Mesothelial cell of epicardium (in vitro differentiated cells): ENCODE measurements at regions not wholly inside any gene's neighbourhood (a gene's known extent, or its start where the extent isn't known, plus 50 kb on each side); places are given as distances from the start of the nearest gene placed in this dataset.

Experiments
- DNase-seq, 2 experiments: peaks; one replicate each; pipeline ENCODE4 v3.0.0; 2021; ENCODE audit warnings: low spot score in 2 of 2; ENCODE audit not compliant: unreplicated experiment in 2 of 2
- H3K27ac Mint-ChIP-seq: 2 replicates; pipeline ENCODE4 v1.8.0; 2021; ENCODE audit warnings: mixed read lengths
- H3K27me3 Mint-ChIP-seq: 2 replicates; pipeline ENCODE4 v1.8.0; 2021; ENCODE audit warnings: low read depth, mixed read lengths
- H3K36me3 Mint-ChIP-seq: 2 replicates; pipeline ENCODE4 v1.8.0; 2021; ENCODE audit warnings: mixed read lengths
- H3K4me1 Mint-ChIP-seq: 2 replicates; pipeline ENCODE4 v1.8.0; 2021; ENCODE audit warnings: mixed read lengths
- H3K4me3 Mint-ChIP-seq: 2 replicates; pipeline ENCODE4 v1.8.0; 2021; ENCODE audit warnings: mild to moderate bottlenecking, moderate library complexity, mixed read lengths
- H3K9me3 Mint-ChIP-seq: 2 replicates; pipeline ENCODE4 v1.8.0; 2021; ENCODE audit warnings: mixed read lengths
- TF ChIP-seq, protein P1 (sequence below): fragments of 200-600 bp; sonication (generic); IDR thresholded peaks from one replicate; pipeline ENCODE4 v1.5.0; 2021; ENCODE audit warnings: antibody characterized with exemption; ENCODE audit not compliant: unreplicated experiment

DNA sequence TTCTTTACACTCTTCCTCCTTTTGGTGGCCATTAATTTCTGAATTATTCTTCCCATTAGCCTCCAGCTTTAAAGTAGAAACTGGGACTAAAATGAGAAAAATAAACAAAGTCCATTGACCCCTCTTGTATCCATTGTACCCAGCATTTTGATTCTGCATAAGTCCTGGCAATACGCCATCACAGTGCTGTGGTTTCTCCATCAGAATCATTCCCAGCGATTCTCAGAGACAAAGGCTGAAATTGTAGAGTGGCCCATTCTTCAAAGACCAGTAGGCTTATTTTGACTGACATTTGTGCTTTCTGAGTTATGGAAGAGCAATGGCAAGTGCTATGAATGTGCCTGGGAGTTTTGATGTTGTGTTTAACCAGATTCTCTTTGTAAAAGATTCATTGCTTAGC lies 199.3 kb upstream of the GALNT5 start:
- peaks cover 2% of the 10 kb centered on the region for H3K27me3 Mint-ChIP-seq
- no peak overlapping the region for H3K4me3 Mint-ChIP-seq
- H3K36me3 Mint-ChIP-seq: no peaks in the 10 kb centered on the region

DNA sequence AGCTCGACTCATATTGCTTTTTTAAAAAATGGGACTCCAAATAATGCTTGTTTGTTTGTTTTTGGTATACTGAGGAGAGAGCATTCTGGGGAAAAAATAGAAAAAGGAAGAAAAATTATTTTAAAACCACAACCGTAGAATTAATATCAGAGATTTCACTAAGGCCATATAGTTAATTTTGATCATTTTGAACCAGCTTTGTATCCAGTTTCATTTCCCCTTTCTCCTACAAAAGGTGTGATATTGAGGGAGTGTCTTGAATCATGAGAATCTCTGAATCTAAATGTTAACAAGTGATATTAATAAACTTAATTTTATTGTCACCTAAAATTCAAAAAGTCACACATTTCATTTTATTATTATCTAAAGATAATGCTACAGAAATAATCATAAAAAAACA lies 198.5 kb upstream of the GALNT5 start:
- H3K9me3 Mint-ChIP-seq: no peaks in the 10 kb centered on the region
- H3K27ac Mint-ChIP-seq: no peak overlapping the region
- TF ChIP-seq, protein P1, sequence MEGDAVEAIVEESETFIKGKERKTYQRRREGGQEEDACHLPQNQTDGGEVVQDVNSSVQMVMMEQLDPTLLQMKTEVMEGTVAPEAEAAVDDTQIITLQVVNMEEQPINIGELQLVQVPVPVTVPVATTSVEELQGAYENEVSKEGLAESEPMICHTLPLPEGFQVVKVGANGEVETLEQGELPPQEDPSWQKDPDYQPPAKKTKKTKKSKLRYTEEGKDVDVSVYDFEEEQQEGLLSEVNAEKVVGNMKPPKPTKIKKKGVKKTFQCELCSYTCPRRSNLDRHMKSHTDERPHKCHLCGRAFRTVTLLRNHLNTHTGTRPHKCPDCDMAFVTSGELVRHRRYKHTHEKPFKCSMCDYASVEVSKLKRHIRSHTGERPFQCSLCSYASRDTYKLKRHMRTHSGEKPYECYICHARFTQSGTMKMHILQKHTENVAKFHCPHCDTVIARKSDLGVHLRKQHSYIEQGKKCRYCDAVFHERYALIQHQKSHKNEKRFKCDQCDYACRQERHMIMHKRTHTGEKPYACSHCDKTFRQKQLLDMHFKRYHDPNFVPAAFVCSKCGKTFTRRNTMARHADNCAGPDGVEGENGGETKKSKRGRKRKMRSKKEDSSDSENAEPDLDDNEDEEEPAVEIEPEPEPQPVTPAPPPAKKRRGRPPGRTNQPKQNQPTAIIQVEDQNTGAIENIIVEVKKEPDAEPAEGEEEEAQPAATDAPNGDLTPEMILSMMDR: no peak
- peaks cover 10% of the 10 kb centered on the region for H3K4me1 Mint-ChIP-seq
- no peak overlapping the region for H3K4me3 Mint-ChIP-seq
- no peak for DNase-seq
- no peaks in the 10 kb centered on the region for H3K36me3 Mint-ChIP-seq
- peaks cover 5% of the 10 kb centered on the region for H3K27me3 Mint-ChIP-seq

More for the DNA sequence above, 199.3 kb upstream of the GALNT5 start:
- Mint-ChIP-seq H3K4me1 (peaks cover 10% of the 10 kb centered on the region), H3K9me3 (no peaks in the 10 kb centered on the region), H3K27ac (no peak overlapping the region)
- DNase-seq: no peak
- TF ChIP-seq, protein P1: no peak

DNA sequence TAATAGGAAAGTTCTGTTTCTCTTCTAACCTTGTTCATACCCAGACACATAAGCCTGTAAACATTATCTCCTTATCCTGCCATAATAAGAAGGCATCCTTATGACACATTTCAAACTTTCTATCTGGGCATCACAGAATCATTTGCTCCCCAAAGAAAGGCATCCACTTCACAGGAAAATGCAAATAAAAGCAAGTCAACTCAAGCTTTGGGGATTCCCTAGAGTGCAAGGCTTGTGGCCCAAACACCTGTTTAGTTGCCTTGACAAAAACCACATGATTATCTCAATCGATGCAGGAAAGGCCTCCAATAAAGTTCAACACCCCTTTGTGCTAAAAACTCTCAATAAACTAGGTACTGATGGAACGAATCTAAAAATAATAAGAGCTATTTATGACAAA lies 195.7 kb upstream of the GALNT5 start:
- Mint-ChIP-seq H3K27ac (no peak overlapping the region), H3K27me3 (peaks cover 8% of the 10 kb centered on the region), H3K4me3 (no peak overlapping the region)

DNA sequence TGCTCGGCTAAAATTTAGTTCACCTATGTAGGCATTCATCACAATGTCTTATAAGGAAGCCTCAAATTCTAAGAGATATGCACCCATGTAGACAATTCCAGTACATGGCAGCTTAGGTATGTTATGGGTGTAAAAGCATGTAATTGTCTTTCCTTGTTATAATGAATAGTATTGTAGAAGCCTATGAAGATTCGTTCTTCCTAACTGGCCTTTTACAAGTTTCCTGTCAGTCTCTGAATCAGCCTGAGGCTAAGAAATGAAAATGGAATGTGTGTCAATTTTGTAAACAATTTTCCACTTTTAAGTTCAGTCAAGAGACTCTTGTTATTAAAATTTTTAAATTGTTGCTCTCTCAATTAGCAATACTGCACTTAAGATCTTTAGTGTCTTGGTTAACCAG lies 189.9 kb upstream of the GALNT5 start:
- Mint-ChIP-seq H3K4me1 (no peaks in the 10 kb centered on the region), H3K9me3 (peaks cover 21% of the 10 kb centered on the region), H3K36me3 (no peaks in the 10 kb centered on the region), H3K4me3 (no peak overlapping the region), H3K27me3 (peaks cover 9% of the 10 kb centered on the region), H3K27ac (no peak overlapping the region)
- TF ChIP-seq, protein P1: no peak
- no peak for DNase-seq

More for the DNA sequence above, 195.7 kb upstream of the GALNT5 start:
- TF ChIP-seq, protein P1: no peak
- Mint-ChIP-seq H3K9me3 (no peaks in the 10 kb centered on the region), H3K36me3 (no peaks in the 10 kb centered on the region), H3K4me1 (no peaks in the 10 kb centered on the region)
- no peak for DNase-seq

DNA sequence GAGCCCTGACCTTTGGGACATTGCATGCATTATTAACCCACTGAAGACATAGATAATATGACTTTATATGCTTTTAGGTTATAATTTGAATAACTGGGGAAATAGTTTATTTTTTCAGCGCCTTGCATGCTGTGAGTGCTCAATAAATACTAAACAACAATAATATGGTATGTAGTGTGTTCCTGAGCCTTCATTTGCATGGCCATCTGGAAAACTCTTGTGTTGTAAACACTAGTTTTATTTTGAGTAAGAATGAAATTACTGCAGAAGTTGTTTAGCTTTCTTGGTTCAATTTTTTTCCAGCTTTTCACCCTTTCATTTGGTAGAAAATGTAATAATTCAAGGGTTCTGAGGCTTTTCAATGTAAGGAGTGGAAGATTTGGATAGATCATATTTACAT lies 189.3 kb upstream of the GALNT5 start:
- no peak overlapping the region for H3K27ac Mint-ChIP-seq
- H3K36me3 Mint-ChIP-seq: no peaks in the 10 kb centered on the region
- H3K9me3 Mint-ChIP-seq: peaks cover 21% of the 10 kb centered on the region
- H3K4me3 Mint-ChIP-seq: no peak overlapping the region
- H3K27me3 Mint-ChIP-seq: peaks cover 7% of the 10 kb centered on the region
- H3K4me1 Mint-ChIP-seq: no peaks in the 10 kb centered on the region
- TF ChIP-seq, protein P1: no peak
- DNase-seq: no peak

DNA sequence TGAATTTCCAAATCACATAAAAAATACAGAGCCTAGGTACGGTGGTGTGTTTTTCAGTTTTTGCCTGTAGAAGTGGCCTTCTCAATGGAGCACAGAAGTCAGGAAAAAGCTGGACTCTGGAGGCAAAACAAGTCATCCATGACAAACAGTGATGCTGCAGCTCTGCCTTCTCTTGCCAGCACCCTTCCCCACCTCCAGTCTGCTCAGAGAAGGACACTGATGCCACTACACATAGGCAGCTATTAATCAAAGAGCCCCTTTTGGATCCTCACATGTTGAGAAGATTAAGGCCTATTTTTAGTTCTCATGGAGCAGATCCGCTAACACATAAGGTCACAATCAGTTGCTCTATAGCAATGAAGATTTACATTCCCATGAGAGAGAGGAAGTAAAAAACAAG lies 181.6 kb upstream of the GALNT5 start:
- H3K4me3 Mint-ChIP-seq: no peak overlapping the region
- TF ChIP-seq, protein P1: no peak
- H3K27me3 Mint-ChIP-seq: no peaks in the 10 kb centered on the region
- H3K27ac Mint-ChIP-seq: no peak overlapping the region
- DNase-seq: no peak
- no peaks in the 10 kb centered on the region for H3K4me1 Mint-ChIP-seq
- H3K36me3 Mint-ChIP-seq: no peaks in the 10 kb centered on the region
- peaks cover 14% of the 10 kb centered on the region for H3K9me3 Mint-ChIP-seq
